ENCODE measurements at regions not wholly inside any gene's neighbourhood (a gene's known extent, or its start where the extent isn't known, plus 50 kb on each side); places are given as distances from the start of the nearest gene placed in this dataset.
A peak's percentile ranks its signal among the peaks of the same experiment; 100 is the strongest.

GRCh38 chr2:183950673-183951072 is 647.7 kb upstream of the ZNF804A start:
- no peaks in the 10 kb centered on the region for H3K27me3 ChIP-seq
- no peak overlapping the region for H3K27ac ChIP-seq
- TF ChIP-seq CTCF (IDR thresholded peaks at IDR 0.05) = no peak
- intact Hi-C loops (cut with DNase I) = no loop called here
- H3K4me3 ChIP-seq (replicated peaks in 1 of 3) = no peak overlapping the region
- no peaks in the 10 kb centered on the region for H3K36me3 ChIP-seq
- H3K4me1 ChIP-seq = no peaks in the 10 kb centered on the region
- H3K9me3 ChIP-seq = no peaks in the 10 kb centered on the region
- peak; percentile 14 for DNase-seq
- 57 to 70% methylated on average over 1 of the region's 1 CpG for WGBS, 2 donors

- TF ChIP-seq CTCF (IDR thresholded peaks at IDR 0.05) (no peak), POLR2A (IDR thresholded peaks at IDR 0.05) (no peak)
- H3K9me3 ChIP-seq = no peaks in the 10 kb centered on the region
- H3K4me1 ChIP-seq = no peaks in the 10 kb centered on the region
- WGBS, 2 donors = 92 to 94% methylated on average over 2 of the region's 2 CpGs
- intact Hi-C loops (cut with DNase I) = no loop called here
- no peak for DNase-seq
- H3K36me3 ChIP-seq = no peaks in the 10 kb centered on the region
- H3K27ac ChIP-seq = no peak overlapping the region
- no peak overlapping the region for H3K4me3 ChIP-seq (replicated peaks in 1 of 3)
- H3K27me3 ChIP-seq = no peaks in the 10 kb centered on the region
These were observed 646.7 kb upstream of the ZNF804A start for GRCh38 chr2:183951630-183952029.

- Histone ChIP-seq H3K4me3 (replicated peaks in 1 of 3) (no peak overlapping the region), H3K9me3 (no peaks in the 10 kb centered on the region), H3K27ac (no peak overlapping the region), H3K36me3 (no peaks in the 10 kb centered on the region), H3K27me3 (no peaks in the 10 kb centered on the region), H3K4me1 (no peaks in the 10 kb centered on the region)
- intact Hi-C loops (cut with DNase I) = no loop called here
- no peak for TF ChIP-seq CTCF (IDR thresholded peaks at IDR 0.05)
- no peak for TF ChIP-seq POLR2A (IDR thresholded peaks at IDR 0.05)
- WGBS, 2 donors = 86 to 88% methylated on average over 2 of the region's 2 CpGs
- no peak for DNase-seq
These were observed 645.6 kb upstream of the ZNF804A start for GRCh38 chr2:183952741-183953140.

- Histone ChIP-seq H3K4me3 (replicated peaks in 1 of 3) (no peak overlapping the region), H3K36me3 (no peaks in the 10 kb centered on the region), H3K27me3 (no peaks in the 10 kb centered on the region), H3K27ac (no peak overlapping the region), H3K9me3 (no peaks in the 10 kb centered on the region), H3K4me1 (no peaks in the 10 kb centered on the region)
- WGBS, 2 donors = 20 to 54% methylated on average over 1 of the region's 1 CpG
- TF ChIP-seq CTCF (IDR thresholded peaks at IDR 0.05) (no peak), POLR2A (IDR thresholded peaks at IDR 0.05) (no peak)
- intact Hi-C loops (cut with DNase I) = no loop called here
- no peak for DNase-seq
These were observed 634.7 kb upstream of the ZNF804A start for GRCh38 chr2:183963609-183964008.

GRCh38 chr2:183964565-183964964 is 633.8 kb upstream of the ZNF804A start:
- Histone ChIP-seq H3K36me3 (no peaks in the 10 kb centered on the region), H3K27ac (no peak overlapping the region), H3K4me3 (replicated peaks in 1 of 3) (no peak overlapping the region), H3K9me3 (no peaks in the 10 kb centered on the region), H3K4me1 (no peaks in the 10 kb centered on the region), H3K27me3 (no peaks in the 10 kb centered on the region)
- DNase-seq = no peak
- WGBS, 2 donors = 85 to 89% methylated on average over 1 of the region's 1 CpG
- TF ChIP-seq CTCF (IDR thresholded peaks at IDR 0.05) = no peak
- TF ChIP-seq POLR2A (IDR thresholded peaks at IDR 0.05) = no peak
- intact Hi-C loops (cut with DNase I) = no loop called here

Measured in thyroid gland (tissue), 4 donors.